PC-3 (cell line): ENCODE measurements at regions not wholly inside any gene's neighbourhood (a gene's known extent, or its start where the extent isn't known, plus 50 kb on each side); places are given as distances from the start of the nearest gene placed in this dataset.

ENCODE experiments used
- ATAC-seq: fragments of 200-7000 bp; cut with Tn5 transposase; 2 replicates; pipeline ENCODE4 v1.9.1; 2020; ENCODE audit warnings: mild to moderate bottlenecking, moderate library complexity
- BruUV-seq: library from RNA; stranded (reverse); fragments of 400-500 nt; replicated peaks from 2 replicates; lab custom pipeline; 2021; lab: Mats Ljungman, UMichigan
- CTCF ChIA-PET: fragments of 300-600 bp; sonication (Branson Sonifier 250); formaldehyde crosslinking; loops from one replicate; lab custom pipeline; 2022; ENCODE audit warnings: antibody characterized with exemption; lab: Charles Lee
- POLR2A ChIA-PET: fragments of 300-600 bp; sonication (Branson Sonifier 250); formaldehyde crosslinking; loops from one replicate; lab custom pipeline; 2022; ENCODE audit warnings: antibody characterized with exemption; ENCODE audit not compliant: unreplicated experiment; lab: Charles Lee
- DNase-seq: peaks from one replicate; pipeline ENCODE4 v3.0.0-alpha.2; 2015
- H2AFZ ChIP-seq: fragments of 300-600 bp; sonication (generic); 2 replicates; pipeline ENCODE4 v1.6.0; 2016; ENCODE audit warnings: antibody characterized with exemption, low read length
- H3F3A ChIP-seq: fragments of 300-600 bp; sonication (generic); one replicate; pipeline ENCODE4 v1.6.0; 2017; ENCODE audit warnings: antibody characterized with exemption, low read length, control low read depth, mild to moderate bottlenecking; ENCODE audit not compliant: unreplicated experiment
- H3K27ac ChIP-seq: fragments of 300-600 bp; sonication (generic); 2 replicates; pipeline ENCODE4 v1.5.1; 2016; ENCODE audit warnings: mild to moderate bottlenecking, low read length
- H3K27me3 ChIP-seq: fragments of 300-600 bp; sonication (generic); 2 replicates; pipeline ENCODE4 v1.6.1; 2016; ENCODE audit warnings: low read length, mixed read lengths
- H3K36me3 ChIP-seq: fragments of 300-600 bp; sonication (generic); 2 replicates; pipeline ENCODE4 v1.6.1; 2016; ENCODE audit warnings: low read depth, mixed run types, low read length, mixed read lengths
- H3K4me1 ChIP-seq: fragments of 300-600 bp; sonication (generic); 2 replicates; pipeline ENCODE4 v1.5.1; 2016; ENCODE audit warnings: low read length; ENCODE audit not compliant: insufficient read depth
- H3K4me2 ChIP-seq: fragments of 300-600 bp; sonication (generic); 2 replicates; pipeline ENCODE4 v1.6.0; 2016; ENCODE audit warnings: low read length
- H3K4me3 ChIP-seq: fragments of 300-600 bp; sonication (generic); 2 replicates; pipeline ENCODE4 v1.5.1; 2016; ENCODE audit warnings: mild to moderate bottlenecking, low read length, mixed read lengths
- H3K79me2 ChIP-seq: fragments of 300-600 bp; sonication (generic); 2 replicates; pipeline ENCODE4 v1.6.1; 2017; ENCODE audit warnings: low read length, mixed read lengths
- H3K9ac ChIP-seq: fragments of 300-600 bp; sonication (generic); 2 replicates; pipeline ENCODE4 v1.6.0; 2016; ENCODE audit warnings: mild to moderate bottlenecking, low read length
- H3K9me2 ChIP-seq: fragments of 300-600 bp; sonication (generic); replicated peaks from 2 replicates; pipeline ENCODE4 v1.6.1; 2016; ENCODE audit warnings: mixed run types, low read length, mixed read lengths
- H3K9me3 ChIP-seq: fragments of 300-600 bp; sonication (generic); 2 replicates; pipeline ENCODE4 v1.6.1; 2016; ENCODE audit warnings: low read length, mixed read lengths
- H4K20me1 ChIP-seq: fragments of 300-600 bp; sonication (generic); 2 replicates; pipeline ENCODE4 v1.6.1; 2016; ENCODE audit warnings: low read length, mixed read lengths
- EZH2 ChIP-seq: fragments of 300-600 bp; sonication (generic); IDR thresholded peaks from one replicate; pipeline ENCODE4 v1.6.1; 2017; ENCODE audit warnings: antibody characterized with exemption, mild to moderate bottlenecking, low read length; ENCODE audit not compliant: unreplicated experiment
- EZH2phosphoT487 ChIP-seq: fragments of 300-600 bp; sonication (generic); IDR thresholded peaks from 2 replicates; pipeline ENCODE4 v1.6.1; 2018; ENCODE audit warnings: mild to moderate bottlenecking, antibody characterized with exemption, low read length, borderline replicate concordance
- intact Hi-C: fragments of 100-400 bp; cut with micrococcal nuclease; formaldehyde crosslinking; loops from 2 replicates; pipeline ENCODE4 v1.9.0; 2023
- TF ChIP-seq, protein P1 (sequence below): fragments of 300-600 bp; sonication (generic); conservative IDR thresholded peaks from 2 replicates; pipeline ENCODE4 v1.5.1; 2017; ENCODE audit warnings: antibody characterized with exemption, low read depth, mild to moderate bottlenecking, low read length

GRCh38 chr3:194025951-194026350, 110.0 kb upstream of the HES1 start:
- Histone ChIP-seq H3K27ac (no peak overlapping the region), H3K36me3 (no peaks in the 10 kb centered on the region), H3K27me3 (no peaks in the 10 kb centered on the region), H2AFZ (no peak overlapping the region), H4K20me1 (no peaks in the 10 kb centered on the region), H3K9me3 (no peaks in the 10 kb centered on the region), H3K4me3 (no peak overlapping the region), H3K9ac (no peak overlapping the region), H3K9me2 (no peaks in the 10 kb centered on the region), H3K4me2 (no peak overlapping the region), H3K79me2 (no peaks in the 10 kb centered on the region), H3F3A (no peaks in the 10 kb centered on the region), H3K4me1 (peaks cover 6% of the 10 kb centered on the region; the same call in 1 of the 2 replicates)
- ATAC-seq: no peak
- ChIA-PET CTCF (no interaction called here), POLR2A (no interaction called here)
- intact Hi-C loops: no loop called here
- TF ChIP-seq, protein P1, sequence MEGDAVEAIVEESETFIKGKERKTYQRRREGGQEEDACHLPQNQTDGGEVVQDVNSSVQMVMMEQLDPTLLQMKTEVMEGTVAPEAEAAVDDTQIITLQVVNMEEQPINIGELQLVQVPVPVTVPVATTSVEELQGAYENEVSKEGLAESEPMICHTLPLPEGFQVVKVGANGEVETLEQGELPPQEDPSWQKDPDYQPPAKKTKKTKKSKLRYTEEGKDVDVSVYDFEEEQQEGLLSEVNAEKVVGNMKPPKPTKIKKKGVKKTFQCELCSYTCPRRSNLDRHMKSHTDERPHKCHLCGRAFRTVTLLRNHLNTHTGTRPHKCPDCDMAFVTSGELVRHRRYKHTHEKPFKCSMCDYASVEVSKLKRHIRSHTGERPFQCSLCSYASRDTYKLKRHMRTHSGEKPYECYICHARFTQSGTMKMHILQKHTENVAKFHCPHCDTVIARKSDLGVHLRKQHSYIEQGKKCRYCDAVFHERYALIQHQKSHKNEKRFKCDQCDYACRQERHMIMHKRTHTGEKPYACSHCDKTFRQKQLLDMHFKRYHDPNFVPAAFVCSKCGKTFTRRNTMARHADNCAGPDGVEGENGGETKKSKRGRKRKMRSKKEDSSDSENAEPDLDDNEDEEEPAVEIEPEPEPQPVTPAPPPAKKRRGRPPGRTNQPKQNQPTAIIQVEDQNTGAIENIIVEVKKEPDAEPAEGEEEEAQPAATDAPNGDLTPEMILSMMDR: no peak
- no peak for TF ChIP-seq EZH2
- no peak for TF ChIP-seq EZH2phosphoT487
- BruUV-seq: no TSS peak
- no peak for DNase-seq

- POLR2A ChIA-PET: no interaction called here
Measured at GRCh38 chr3:194028434-194029004, 107.4 kb upstream of the HES1 start.

GRCh38 chr3:194029846-194030245, 106.1 kb upstream of the HES1 start:
- CTCF ChIA-PET: no interaction called here
- no TSS peak for BruUV-seq
- H3K4me1 ChIP-seq: no peaks in the 10 kb centered on the region
- POLR2A ChIA-PET: no interaction called here
- H3K9me2 ChIP-seq: no peaks in the 10 kb centered on the region
- no peak overlapping the region for H3K4me2 ChIP-seq
- no peaks in the 10 kb centered on the region for H4K20me1 ChIP-seq
- no peak overlapping the region for H3K9ac ChIP-seq
- no peaks in the 10 kb centered on the region for H3K79me2 ChIP-seq
- no peaks in the 10 kb centered on the region for H3K36me3 ChIP-seq
- H3F3A ChIP-seq: no peaks in the 10 kb centered on the region
- H3K27me3 ChIP-seq: no peaks in the 10 kb centered on the region
- intact Hi-C loops: no loop called here
- no peak for DNase-seq
- H2AFZ ChIP-seq: no peak overlapping the region
- no peaks in the 10 kb centered on the region for H3K9me3 ChIP-seq
- TF ChIP-seq, protein P1: no peak
- TF ChIP-seq EZH2phosphoT487: no peak
- no peak for TF ChIP-seq EZH2
- no peak overlapping the region for H3K27ac ChIP-seq
- H3K4me3 ChIP-seq: no peak overlapping the region
- no peak for ATAC-seq

More at GRCh38 chr3:194028434-194029004, 107.4 kb upstream of the HES1 start:
- CTCF ChIA-PET: no interaction called here
- no peaks in the 10 kb centered on the region for H4K20me1 ChIP-seq
- no peaks in the 10 kb centered on the region for H3K79me2 ChIP-seq
- no peaks in the 10 kb centered on the region for H3K27me3 ChIP-seq
- no peak overlapping the region for H3K27ac ChIP-seq
- no peak for TF ChIP-seq EZH2
- no peak for TF ChIP-seq EZH2phosphoT487
- TF ChIP-seq, protein P1: no peak
- no peak overlapping the region for H2AFZ ChIP-seq
- no peak for DNase-seq
- no peaks in the 10 kb centered on the region; the same call in 1 of the 2 replicates for H3K4me1 ChIP-seq
- BruUV-seq: no TSS peak
- no peak overlapping the region for H3K9ac ChIP-seq
- no peak for ATAC-seq
- H3K9me3 ChIP-seq: no peaks in the 10 kb centered on the region
- H3K36me3 ChIP-seq: no peaks in the 10 kb centered on the region
- no peak overlapping the region for H3K4me2 ChIP-seq
- no peaks in the 10 kb centered on the region for H3F3A ChIP-seq
- intact Hi-C loops: no loop called here
- H3K9me2 ChIP-seq: no peaks in the 10 kb centered on the region
- H3K4me3 ChIP-seq: no peak overlapping the region
